ENCODE measurements at regions not wholly inside any gene's neighbourhood (a gene's known extent, or its start where the extent isn't known, plus 50 kb on each side); places are given as distances from the start of the nearest gene placed in this dataset.

DNA sequence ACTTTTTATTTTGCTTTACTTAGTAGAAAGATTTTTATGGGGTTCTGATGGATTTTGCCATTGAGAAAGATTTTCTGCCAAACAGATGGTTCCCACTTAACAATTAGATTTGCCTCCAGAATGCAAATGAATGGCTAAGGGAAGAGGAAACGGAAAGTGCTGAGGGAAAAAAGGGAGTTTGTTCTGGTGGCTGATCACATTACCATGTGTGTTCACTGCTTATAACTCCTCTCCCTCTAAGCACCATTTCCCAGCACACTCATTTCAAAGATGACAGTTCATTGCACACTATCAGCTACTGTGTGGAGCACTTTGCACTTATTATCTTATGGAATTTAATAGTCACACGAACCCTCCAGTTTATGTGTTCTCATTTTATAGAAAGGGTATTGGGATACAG is 68.0 kb upstream of the GRID2 start:
- H3K27ac ChIP-seq = no peak overlapping the region
- 49 to 59% methylated on average over 2 of the region's 2 CpGs for WGBS, 2 donors
- H3K27me3 ChIP-seq = no peaks in the 10 kb centered on the region
- ATAC-seq (ENCODE audit: low FRiP score in 2 of 2) (no peak), DNase-seq (no peak)
- peaks cover 0 to 4% (median 0%) of the 10 kb centered on the region in 4 donors for H3K4me1 ChIP-seq
- H3K4me3 ChIP-seq = no peak overlapping the region
- no peaks in the 10 kb centered on the region for H3K36me3 ChIP-seq
- H3K9me3 ChIP-seq = peaks cover 0 to 4% (median 0%) of the 10 kb centered on the region in 4 donors
- TF ChIP-seq, protein P1, sequence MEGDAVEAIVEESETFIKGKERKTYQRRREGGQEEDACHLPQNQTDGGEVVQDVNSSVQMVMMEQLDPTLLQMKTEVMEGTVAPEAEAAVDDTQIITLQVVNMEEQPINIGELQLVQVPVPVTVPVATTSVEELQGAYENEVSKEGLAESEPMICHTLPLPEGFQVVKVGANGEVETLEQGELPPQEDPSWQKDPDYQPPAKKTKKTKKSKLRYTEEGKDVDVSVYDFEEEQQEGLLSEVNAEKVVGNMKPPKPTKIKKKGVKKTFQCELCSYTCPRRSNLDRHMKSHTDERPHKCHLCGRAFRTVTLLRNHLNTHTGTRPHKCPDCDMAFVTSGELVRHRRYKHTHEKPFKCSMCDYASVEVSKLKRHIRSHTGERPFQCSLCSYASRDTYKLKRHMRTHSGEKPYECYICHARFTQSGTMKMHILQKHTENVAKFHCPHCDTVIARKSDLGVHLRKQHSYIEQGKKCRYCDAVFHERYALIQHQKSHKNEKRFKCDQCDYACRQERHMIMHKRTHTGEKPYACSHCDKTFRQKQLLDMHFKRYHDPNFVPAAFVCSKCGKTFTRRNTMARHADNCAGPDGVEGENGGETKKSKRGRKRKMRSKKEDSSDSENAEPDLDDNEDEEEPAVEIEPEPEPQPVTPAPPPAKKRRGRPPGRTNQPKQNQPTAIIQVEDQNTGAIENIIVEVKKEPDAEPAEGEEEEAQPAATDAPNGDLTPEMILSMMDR (IDR thresholded peaks at IDR 0.05) = no peak

DNA sequence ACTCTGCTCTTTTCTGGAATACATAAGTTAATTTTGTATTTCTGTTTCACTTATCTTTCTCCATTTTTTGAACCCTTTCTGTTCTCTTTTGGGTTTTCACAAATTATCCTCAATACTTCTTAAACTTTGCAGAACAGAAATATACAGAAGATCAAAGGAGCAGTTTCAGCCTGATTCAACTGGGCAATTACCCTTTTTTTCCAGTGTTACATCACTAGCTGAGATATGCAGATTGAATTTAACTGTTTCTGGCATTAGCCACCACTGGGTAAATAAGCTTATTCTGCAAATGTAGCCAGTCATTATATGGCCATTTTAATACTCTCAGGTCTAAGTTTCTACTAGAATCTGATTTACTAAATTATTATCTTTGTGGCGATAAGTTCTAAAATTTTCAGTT is 66.9 kb upstream of the GRID2 start:
- H3K27me3 ChIP-seq = no peaks in the 10 kb centered on the region
- WGBS, 2 donors = 89 to 93% methylated on average over 1 of the region's 1 CpG
- H3K27ac ChIP-seq = no peak overlapping the region
- no peak overlapping the region for H3K4me3 ChIP-seq
- H3K36me3 ChIP-seq = no peaks in the 10 kb centered on the region
- no peak for DNase-seq
- peaks cover 0 to 4% (median 0%) of the 10 kb centered on the region in 4 donors for H3K9me3 ChIP-seq
- peaks cover 0 to 4% (median 0%) of the 10 kb centered on the region in 4 donors for H3K4me1 ChIP-seq
- ATAC-seq (ENCODE audit: low FRiP score in 2 of 2) = no peak
- TF ChIP-seq EP300 (IDR thresholded peaks at IDR 0.05) (no peak), POLR2AphosphoS5 (IDR thresholded peaks at IDR 0.05) (no peak), POLR2A (IDR thresholded peaks at IDR 0.05) (no peak)
- TF ChIP-seq, protein P1 (IDR thresholded peaks at IDR 0.05) = no peak

DNA sequence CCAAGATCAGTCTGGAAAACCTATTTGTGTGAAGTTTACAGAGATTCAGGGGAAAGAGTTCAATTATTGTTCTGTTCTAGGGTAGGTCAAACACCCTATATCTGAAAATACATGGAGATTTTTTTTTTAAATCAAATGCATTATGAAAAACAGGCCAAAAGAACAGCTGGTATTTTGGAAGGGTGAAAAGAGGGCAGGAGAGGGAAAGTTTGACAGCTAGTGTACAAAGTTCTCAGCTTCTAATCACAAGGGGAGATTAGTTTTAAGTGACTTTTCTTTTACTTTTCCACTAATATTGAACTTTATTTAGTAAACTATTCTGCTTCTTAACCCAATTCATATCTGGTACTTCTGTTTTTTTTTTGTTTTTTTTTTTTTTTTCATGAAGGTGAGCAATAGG is 66.2 kb upstream of the GRID2 start:
- H3K27me3 ChIP-seq = no peaks in the 10 kb centered on the region
- no peaks in the 10 kb centered on the region for H3K36me3 ChIP-seq
- TF ChIP-seq POLR2A (IDR thresholded peaks at IDR 0.05) (no peak), EP300 (IDR thresholded peaks at IDR 0.05) (no peak), POLR2AphosphoS5 (IDR thresholded peaks at IDR 0.05) (no peak)
- TF ChIP-seq, protein P1 (IDR thresholded peaks at IDR 0.05) = no peak
- DNase-seq (no peak), ATAC-seq (ENCODE audit: low FRiP score in 2 of 2) (no peak)
- H3K9me3 ChIP-seq = peaks cover 0 to 4% (median 0%) of the 10 kb centered on the region in 4 donors
- H3K4me1 ChIP-seq = peaks cover 0 to 4% (median 0%) of the 10 kb centered on the region in 4 donors
- no peak overlapping the region for H3K4me3 ChIP-seq
- no peak overlapping the region for H3K27ac ChIP-seq

DNA sequence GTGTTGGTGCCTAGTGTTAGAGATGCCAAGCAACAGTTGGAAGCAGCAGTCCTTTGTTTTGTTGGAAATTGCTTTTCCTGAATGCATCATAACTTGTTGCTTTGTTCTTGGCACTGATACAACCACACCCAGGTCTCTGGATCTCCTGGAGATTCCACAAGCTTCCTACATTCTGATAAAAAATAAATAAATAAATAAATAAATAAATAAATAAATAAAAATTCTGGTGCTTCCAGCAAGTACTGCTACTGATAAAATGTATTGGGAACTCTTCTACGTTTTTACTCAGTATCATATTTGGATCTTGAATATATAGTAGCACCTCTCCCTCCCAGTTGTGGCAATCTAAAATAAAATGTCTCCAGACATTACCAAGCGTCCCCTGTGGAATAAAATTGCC is 62.7 kb upstream of the GRID2 start:
- no peaks in the 10 kb centered on the region for H3K36me3 ChIP-seq
- TF ChIP-seq POLR2AphosphoS5 (IDR thresholded peaks at IDR 0.05) (no peak), EP300 (IDR thresholded peaks at IDR 0.05) (no peak), POLR2A (IDR thresholded peaks at IDR 0.05) (no peak)
- TF ChIP-seq, protein P1 (IDR thresholded peaks at IDR 0.05) = no peak
- peaks cover 0 to 4% (median 0%) of the 10 kb centered on the region in 4 donors for H3K9me3 ChIP-seq
- no peaks in the 10 kb centered on the region for H3K27me3 ChIP-seq
- no peak for DNase-seq
- ATAC-seq (ENCODE audit: low FRiP score in 2 of 2) = no peak
- no peaks in the 10 kb centered on the region for H3K4me1 ChIP-seq
- 66 to 84% methylated on average over 2 of the region's 2 CpGs for WGBS, 2 donors
- H3K27ac ChIP-seq = no peak overlapping the region
- H3K4me3 ChIP-seq = no peak overlapping the region

DNA sequence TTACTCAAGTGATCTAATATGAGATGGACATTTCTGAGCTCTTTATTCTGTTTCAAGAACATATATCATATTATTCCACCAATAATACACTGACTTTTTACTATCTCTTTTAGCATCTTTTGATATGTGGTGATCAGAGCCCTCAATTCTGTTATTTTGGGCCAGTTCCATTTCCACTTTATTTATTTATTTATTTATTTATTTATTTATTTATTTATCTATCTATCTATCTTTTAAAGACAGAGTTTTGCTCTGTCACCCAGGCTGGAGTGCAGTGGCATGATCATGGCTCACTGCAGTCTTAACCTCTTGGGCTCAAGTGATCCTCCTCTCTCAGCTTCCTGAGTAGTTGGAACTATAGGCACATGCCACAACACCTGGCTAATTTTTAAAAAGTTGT is 57.4 kb upstream of the GRID2 start:
- TF ChIP-seq POLR2AphosphoS5 (IDR thresholded peaks at IDR 0.05) (no peak), POLR2A (IDR thresholded peaks at IDR 0.05) (no peak), EP300 (IDR thresholded peaks at IDR 0.05) (no peak)
- TF ChIP-seq, protein P1 (IDR thresholded peaks at IDR 0.05) = no peak
- no peaks in the 10 kb centered on the region for H3K4me1 ChIP-seq
- H3K36me3 ChIP-seq = no peaks in the 10 kb centered on the region
- no peak for DNase-seq
- no peaks in the 10 kb centered on the region for H3K9me3 ChIP-seq
- no peak overlapping the region for H3K27ac ChIP-seq
- no peak overlapping the region for H3K4me3 ChIP-seq
- no peaks in the 10 kb centered on the region for H3K27me3 ChIP-seq
- no peak for ATAC-seq (ENCODE audit: low FRiP score in 2 of 2)
